ENCODE measurements at regions not wholly inside any gene's neighbourhood (a gene's known extent, or its start where the extent isn't known, plus 50 kb on each side); places are given as distances from the start of the nearest gene placed in this dataset.

DNA sequence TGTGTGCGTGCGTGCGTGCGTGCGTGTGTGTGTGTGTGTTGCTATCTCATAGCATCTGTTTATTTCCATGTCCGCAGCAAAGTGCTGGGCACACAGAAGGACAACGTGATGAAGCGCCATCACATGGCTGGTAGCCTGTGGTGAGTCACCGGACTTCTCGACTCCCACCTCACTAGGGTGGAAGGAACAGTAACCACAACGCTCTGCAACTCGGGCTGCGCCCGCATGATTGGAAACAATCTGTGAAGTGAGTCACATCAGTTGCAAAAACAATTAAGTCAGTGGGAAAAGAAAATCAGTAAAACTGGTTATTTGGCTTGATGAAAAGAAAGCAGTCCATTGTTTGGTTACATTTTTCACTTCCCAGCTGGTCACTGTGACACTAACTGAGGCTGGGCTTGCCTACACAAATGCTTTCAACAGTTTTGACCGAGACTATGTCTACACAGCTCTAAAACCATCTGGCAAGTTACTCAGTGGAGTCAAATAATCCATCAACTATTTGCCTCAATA is 437.3 kb upstream of the CADM1 start:
- Mint-ChIP-seq H3K27ac (peak overlapping the region; percentile 80), H3K4me1 (ENCODE audit: low read depth) (peaks cover 29% of the 10 kb centered on the region), H3K9me3 (ENCODE audit: low read depth) (no peaks in the 10 kb centered on the region), H3K36me3 (ENCODE audit: insufficient read depth) (no peaks in the 10 kb centered on the region), H3K4me3 (ENCODE audit: low read depth) (peak overlapping the region; percentile 12), H3K27me3 (peaks cover 27% of the 10 kb centered on the region)
- no peak for DNase-seq (ENCODE audit: low spot score, unreplicated experiment)
- TF ChIP-seq, protein P1, sequence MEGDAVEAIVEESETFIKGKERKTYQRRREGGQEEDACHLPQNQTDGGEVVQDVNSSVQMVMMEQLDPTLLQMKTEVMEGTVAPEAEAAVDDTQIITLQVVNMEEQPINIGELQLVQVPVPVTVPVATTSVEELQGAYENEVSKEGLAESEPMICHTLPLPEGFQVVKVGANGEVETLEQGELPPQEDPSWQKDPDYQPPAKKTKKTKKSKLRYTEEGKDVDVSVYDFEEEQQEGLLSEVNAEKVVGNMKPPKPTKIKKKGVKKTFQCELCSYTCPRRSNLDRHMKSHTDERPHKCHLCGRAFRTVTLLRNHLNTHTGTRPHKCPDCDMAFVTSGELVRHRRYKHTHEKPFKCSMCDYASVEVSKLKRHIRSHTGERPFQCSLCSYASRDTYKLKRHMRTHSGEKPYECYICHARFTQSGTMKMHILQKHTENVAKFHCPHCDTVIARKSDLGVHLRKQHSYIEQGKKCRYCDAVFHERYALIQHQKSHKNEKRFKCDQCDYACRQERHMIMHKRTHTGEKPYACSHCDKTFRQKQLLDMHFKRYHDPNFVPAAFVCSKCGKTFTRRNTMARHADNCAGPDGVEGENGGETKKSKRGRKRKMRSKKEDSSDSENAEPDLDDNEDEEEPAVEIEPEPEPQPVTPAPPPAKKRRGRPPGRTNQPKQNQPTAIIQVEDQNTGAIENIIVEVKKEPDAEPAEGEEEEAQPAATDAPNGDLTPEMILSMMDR (IDR thresholded peaks at IDR 0.05; ENCODE audit: unreplicated experiment): no peak

DNA sequence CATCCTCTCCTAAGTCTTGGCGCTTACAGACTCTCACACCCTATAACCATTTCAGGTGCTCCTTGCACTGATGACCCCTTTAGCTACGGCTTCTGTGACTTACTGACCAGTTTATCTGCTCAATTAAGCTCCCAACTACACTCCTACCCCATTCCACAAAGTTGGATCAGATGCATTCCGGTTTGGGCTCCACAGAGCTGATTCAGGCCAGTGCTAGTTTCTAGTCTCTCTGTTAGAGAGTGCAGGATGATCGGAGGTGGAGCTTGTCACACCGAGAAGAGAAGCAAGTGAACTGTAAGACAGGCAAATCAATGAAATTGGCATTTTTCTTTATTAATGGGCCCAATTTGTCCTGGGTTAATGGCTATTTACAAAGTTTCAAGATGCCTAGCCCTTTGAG is 436.8 kb upstream of the CADM1 start:
- peaks cover 29% of the 10 kb centered on the region for H3K4me1 Mint-ChIP-seq (ENCODE audit: low read depth)
- TF ChIP-seq, protein P1 (IDR thresholded peaks at IDR 0.05; ENCODE audit: unreplicated experiment): no peak
- no peaks in the 10 kb centered on the region for H3K9me3 Mint-ChIP-seq (ENCODE audit: low read depth)
- peaks cover 30% of the 10 kb centered on the region for H3K27me3 Mint-ChIP-seq
- no peaks in the 10 kb centered on the region for H3K36me3 Mint-ChIP-seq (ENCODE audit: insufficient read depth)
- no peak overlapping the region for H3K4me3 Mint-ChIP-seq (ENCODE audit: low read depth)
- peak overlapping the region; percentile 80 for H3K27ac Mint-ChIP-seq
- DNase-seq (ENCODE audit: low spot score, unreplicated experiment): no peak

DNA sequence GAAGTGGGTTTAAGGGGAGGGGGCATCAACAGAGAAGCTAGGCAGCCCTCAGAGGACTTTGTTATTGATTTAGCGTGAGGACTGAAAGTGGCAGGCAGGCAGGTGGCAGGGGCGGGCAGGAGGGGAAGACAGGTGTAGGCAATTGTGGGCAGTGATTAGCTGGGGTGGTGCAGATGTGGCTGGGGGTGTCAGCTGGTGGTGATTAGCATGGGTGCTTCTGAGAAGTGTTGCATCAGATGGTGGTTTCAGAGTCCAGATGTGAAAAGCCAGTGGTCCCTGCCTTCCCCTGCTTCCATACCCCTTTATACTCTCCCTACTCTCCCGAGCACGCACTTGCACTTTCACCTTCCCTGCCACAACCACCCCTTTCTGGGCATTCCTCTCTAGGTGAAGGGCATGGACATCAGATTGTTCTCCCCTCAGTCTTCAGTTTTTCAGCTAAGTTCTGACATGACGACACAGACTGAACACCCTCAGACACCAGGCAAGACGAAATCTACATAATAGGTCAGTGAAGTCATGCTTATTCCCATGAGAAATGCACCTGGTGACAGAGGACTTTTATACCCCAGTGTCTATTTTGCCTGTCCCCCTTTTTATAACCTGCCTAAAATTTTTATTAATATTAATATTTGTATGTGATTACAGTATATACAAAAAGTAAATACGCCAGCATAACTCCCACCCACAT is 435.7 kb upstream of the CADM1 start:
- Mint-ChIP-seq H3K36me3 (ENCODE audit: insufficient read depth) (no peaks in the 10 kb centered on the region), H3K4me3 (ENCODE audit: low read depth) (no peak overlapping the region), H3K4me1 (ENCODE audit: low read depth) (peaks cover 29% of the 10 kb centered on the region), H3K27ac (no peak overlapping the region), H3K27me3 (peaks cover 28% of the 10 kb centered on the region), H3K9me3 (ENCODE audit: low read depth) (no peaks in the 10 kb centered on the region)
- no peak for DNase-seq (ENCODE audit: low spot score, unreplicated experiment)
- TF ChIP-seq, protein P1 (IDR thresholded peaks at IDR 0.05; ENCODE audit: unreplicated experiment): no peak

GRCh38 chr11:115939104-115939730 is 435.0 kb upstream of the CADM1 start:
- Mint-ChIP-seq H3K27ac (no peak overlapping the region), H3K27me3 (peaks cover 28% of the 10 kb centered on the region), H3K36me3 (ENCODE audit: insufficient read depth) (no peaks in the 10 kb centered on the region), H3K4me3 (ENCODE audit: low read depth) (no peak overlapping the region), H3K4me1 (ENCODE audit: low read depth) (peaks cover 29% of the 10 kb centered on the region), H3K9me3 (ENCODE audit: low read depth) (no peaks in the 10 kb centered on the region)
- TF ChIP-seq, protein P1 (IDR thresholded peaks at IDR 0.05; ENCODE audit: unreplicated experiment): no peak
- no peak for DNase-seq (ENCODE audit: low spot score, unreplicated experiment)

DNA sequence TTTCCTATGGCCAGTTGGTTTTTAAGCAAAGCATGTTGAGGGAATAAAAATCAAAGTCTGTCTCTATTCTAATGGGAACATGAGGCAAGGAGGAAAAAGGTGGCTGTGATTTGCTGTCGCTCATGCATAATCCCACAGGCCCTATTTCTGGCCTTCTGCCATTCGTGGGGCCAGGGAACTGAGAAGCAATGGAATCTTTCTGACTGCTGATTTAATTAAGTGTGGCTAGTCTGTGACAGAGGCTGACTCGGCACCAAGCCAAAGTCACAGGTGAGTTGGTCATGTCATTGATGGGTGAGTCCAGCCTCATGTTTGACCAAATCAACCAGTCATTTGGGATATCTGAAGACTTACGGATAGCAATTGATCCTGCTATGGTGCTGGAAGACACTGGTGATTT is 429.3 kb upstream of the CADM1 start:
- no peak for DNase-seq (ENCODE audit: low spot score, unreplicated experiment)
- TF ChIP-seq, protein P1 (IDR thresholded peaks at IDR 0.05; ENCODE audit: unreplicated experiment): no peak
- Mint-ChIP-seq H3K9me3 (ENCODE audit: low read depth) (no peaks in the 10 kb centered on the region), H3K36me3 (ENCODE audit: insufficient read depth) (no peaks in the 10 kb centered on the region), H3K27me3 (peaks cover 39% of the 10 kb centered on the region), H3K4me3 (ENCODE audit: low read depth) (no peak overlapping the region), H3K27ac (no peak overlapping the region), H3K4me1 (ENCODE audit: low read depth) (no peaks in the 10 kb centered on the region)

All from progenitor cell of endocrine pancreas (in vitro differentiated cells).